ENCODE measurements at regions not wholly inside any gene's neighbourhood (a gene's known extent, or its start where the extent isn't known, plus 50 kb on each side); places are given as distances from the start of the nearest gene placed in this dataset.
"Not testable (repeated sequence)": the region's sequence is repeated elsewhere in the genome, so short reads cannot be mapped to it uniquely, and the experiment has no call there.

GRCh38 chr16:21346756-21347491, 68.8 kb upstream of the CRYM start:
- not testable (repeated sequence) for TF ChIP-seq CTCF (IDR thresholded peaks at IDR 0.05; ENCODE audit: low read depth, low read length, missing input control); ATF3 (IDR thresholded peaks at IDR 0.05); GABPA (IDR thresholded peaks at IDR 0.05 in 1 of 2, conservative IDR thresholded peaks at IDR 0.05 in 1 of 2); JUND (IDR thresholded peaks at IDR 0.05); RXRA (IDR thresholded peaks at IDR 0.05); RAD21 (IDR thresholded peaks at IDR 0.05); HNF4A (conservative IDR thresholded peaks at IDR 0.05)

All from liver (tissue), 3 donors.